ENCODE measurements at regions not wholly inside any gene's neighbourhood (a gene's known extent, or its start where the extent isn't known, plus 50 kb on each side); places are given as distances from the start of the nearest gene placed in this dataset.

- TF ChIP-seq CTCF (IDR thresholded peaks at IDR 0.05; ENCODE audit: low read depth, low read length) (no peak), EZH2phosphoT487 (IDR thresholded peaks at IDR 0.05; ENCODE audit: low read depth) (no peak)
Measured at GRCh38 chr13:32866921-32867320, 149.3 kb upstream of the KL start.
